ENCODE measurements at regions not wholly inside any gene's neighbourhood (a gene's known extent, or its start where the extent isn't known, plus 50 kb on each side); places are given as distances from the start of the nearest gene placed in this dataset.

DNA sequence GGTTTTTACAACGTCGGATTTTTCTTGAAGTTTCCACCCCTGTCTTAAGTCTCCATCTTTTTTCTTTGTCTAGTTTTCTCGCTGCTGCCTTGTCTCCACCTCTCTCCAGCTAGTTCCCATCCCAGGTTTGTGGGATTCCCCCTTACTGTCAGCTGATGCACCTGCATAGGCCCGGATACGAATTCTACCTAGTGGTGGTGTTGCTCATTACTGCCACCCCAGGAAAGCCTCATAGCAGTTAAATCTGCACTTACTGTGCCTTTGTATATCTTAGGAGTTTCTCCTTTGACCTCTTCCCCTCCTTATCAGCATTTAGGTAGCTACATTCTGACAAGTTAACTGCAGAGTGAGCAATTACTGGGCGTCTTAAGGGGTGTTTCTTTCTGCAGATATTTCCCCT is 1693.1 kb upstream of the TENM3 start:
- TF ChIP-seq, protein P1, sequence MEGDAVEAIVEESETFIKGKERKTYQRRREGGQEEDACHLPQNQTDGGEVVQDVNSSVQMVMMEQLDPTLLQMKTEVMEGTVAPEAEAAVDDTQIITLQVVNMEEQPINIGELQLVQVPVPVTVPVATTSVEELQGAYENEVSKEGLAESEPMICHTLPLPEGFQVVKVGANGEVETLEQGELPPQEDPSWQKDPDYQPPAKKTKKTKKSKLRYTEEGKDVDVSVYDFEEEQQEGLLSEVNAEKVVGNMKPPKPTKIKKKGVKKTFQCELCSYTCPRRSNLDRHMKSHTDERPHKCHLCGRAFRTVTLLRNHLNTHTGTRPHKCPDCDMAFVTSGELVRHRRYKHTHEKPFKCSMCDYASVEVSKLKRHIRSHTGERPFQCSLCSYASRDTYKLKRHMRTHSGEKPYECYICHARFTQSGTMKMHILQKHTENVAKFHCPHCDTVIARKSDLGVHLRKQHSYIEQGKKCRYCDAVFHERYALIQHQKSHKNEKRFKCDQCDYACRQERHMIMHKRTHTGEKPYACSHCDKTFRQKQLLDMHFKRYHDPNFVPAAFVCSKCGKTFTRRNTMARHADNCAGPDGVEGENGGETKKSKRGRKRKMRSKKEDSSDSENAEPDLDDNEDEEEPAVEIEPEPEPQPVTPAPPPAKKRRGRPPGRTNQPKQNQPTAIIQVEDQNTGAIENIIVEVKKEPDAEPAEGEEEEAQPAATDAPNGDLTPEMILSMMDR (IDR thresholded peaks at IDR 0.05; ENCODE audit: insufficient read depth, low read length), result no peak
- TF ChIP-seq, protein P2, sequence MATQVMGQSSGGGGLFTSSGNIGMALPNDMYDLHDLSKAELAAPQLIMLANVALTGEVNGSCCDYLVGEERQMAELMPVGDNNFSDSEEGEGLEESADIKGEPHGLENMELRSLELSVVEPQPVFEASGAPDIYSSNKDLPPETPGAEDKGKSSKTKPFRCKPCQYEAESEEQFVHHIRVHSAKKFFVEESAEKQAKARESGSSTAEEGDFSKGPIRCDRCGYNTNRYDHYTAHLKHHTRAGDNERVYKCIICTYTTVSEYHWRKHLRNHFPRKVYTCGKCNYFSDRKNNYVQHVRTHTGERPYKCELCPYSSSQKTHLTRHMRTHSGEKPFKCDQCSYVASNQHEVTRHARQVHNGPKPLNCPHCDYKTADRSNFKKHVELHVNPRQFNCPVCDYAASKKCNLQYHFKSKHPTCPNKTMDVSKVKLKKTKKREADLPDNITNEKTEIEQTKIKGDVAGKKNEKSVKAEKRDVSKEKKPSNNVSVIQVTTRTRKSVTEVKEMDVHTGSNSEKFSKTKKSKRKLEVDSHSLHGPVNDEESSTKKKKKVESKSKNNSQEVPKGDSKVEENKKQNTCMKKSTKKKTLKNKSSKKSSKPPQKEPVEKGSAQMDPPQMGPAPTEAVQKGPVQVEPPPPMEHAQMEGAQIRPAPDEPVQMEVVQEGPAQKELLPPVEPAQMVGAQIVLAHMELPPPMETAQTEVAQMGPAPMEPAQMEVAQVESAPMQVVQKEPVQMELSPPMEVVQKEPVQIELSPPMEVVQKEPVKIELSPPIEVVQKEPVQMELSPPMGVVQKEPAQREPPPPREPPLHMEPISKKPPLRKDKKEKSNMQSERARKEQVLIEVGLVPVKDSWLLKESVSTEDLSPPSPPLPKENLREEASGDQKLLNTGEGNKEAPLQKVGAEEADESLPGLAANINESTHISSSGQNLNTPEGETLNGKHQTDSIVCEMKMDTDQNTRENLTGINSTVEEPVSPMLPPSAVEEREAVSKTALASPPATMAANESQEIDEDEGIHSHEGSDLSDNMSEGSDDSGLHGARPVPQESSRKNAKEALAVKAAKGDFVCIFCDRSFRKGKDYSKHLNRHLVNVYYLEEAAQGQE (IDR thresholded peaks at IDR 0.05; ENCODE audit: insufficient replicate concordance, low read depth), result no peak

Data from HL-60 (cell line).